BLaER1 treated with 17β-estradiol and CSF1 and Interleukin-3, amounts not matched to agents 10 nM and 100 nM (cell line): ENCODE measurements at regions not wholly inside any gene's neighbourhood (a gene's known extent, or its start where the extent isn't known, plus 50 kb on each side); places are given as distances from the start of the nearest gene placed in this dataset.

Source experiments
- H3K27ac ChIP-seq, 11 experiments: shearing (Covaris generic); formaldehyde crosslinking; 2 replicates each; pipeline ENCODE4 v1.8.1; 2022
- H3K27me3 ChIP-seq, 11 experiments: shearing (Covaris generic); formaldehyde crosslinking; 2 replicates each; pipeline ENCODE4 v1.8.1; 2022
- H3K36me3 ChIP-seq, 11 experiments: shearing (Covaris generic); formaldehyde crosslinking; 2 replicates each; pipeline ENCODE4 v1.8.1; 2022
- H3K4me1 ChIP-seq, 10 experiments: shearing (Covaris generic); formaldehyde crosslinking; 2 replicates each; pipeline ENCODE4 v1.8.1; 2022
- H3K4me2 ChIP-seq, 11 experiments: shearing (Covaris generic); formaldehyde crosslinking; 2 replicates each; pipeline ENCODE4 v1.8.1; 2022
- H3K4me3 ChIP-seq, 10 experiments: shearing (Covaris generic); formaldehyde crosslinking; 2 replicates each; pipeline ENCODE4 v1.8.1; 2022
- H3K9ac ChIP-seq, 11 experiments: shearing (Covaris generic); formaldehyde crosslinking; 2 replicates each; pipeline ENCODE4 v1.8.1; 2022
- H3K9me3 ChIP-seq, 11 experiments: shearing (Covaris generic); formaldehyde crosslinking; replicated peaks in 1 of 11; 2 replicates each; pipeline ENCODE4 v1.8.1; 2022
- H4K20me1 ChIP-seq, 11 experiments: shearing (Covaris generic); formaldehyde crosslinking; 2 replicates each; pipeline ENCODE4 v1.8.1; 2022
- Cebpa-rat ChIP-seq, 11 experiments: shearing (Covaris generic); IDR thresholded peaks; 2 replicates each; pipeline ENCODE4 v1.8.1; 2022

DNA sequence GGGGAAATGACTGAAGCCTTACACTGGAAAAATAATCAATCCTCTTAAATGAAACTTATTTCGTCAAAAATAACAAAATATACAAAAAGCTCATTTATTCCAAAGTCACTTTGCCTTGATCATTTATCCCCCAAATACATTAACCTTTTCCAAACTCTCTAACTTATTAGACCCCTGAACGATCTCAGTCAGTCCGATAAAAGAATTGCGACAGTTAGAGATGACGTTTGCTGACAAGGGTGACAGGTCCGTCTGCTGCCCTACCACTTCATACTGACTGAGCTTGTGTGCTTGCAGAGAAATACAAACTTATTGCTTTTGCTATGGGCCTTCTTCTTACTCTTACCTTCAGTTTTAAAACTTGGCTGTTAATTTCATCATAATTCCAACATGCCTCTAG, 169.7 kb downstream of the ZDHHC21 start:
- no peaks in the 10 kb centered on the region for H3K27me3 ChIP-seq
- no peaks in the 10 kb centered on the region for H3K9me3 ChIP-seq
- H3K9ac ChIP-seq, result no peak overlapping the region
- no peaks in the 10 kb centered on the region for H3K4me1 ChIP-seq
- no peak overlapping the region for H3K4me3 ChIP-seq
- H3K4me2 ChIP-seq, result no peak overlapping the region
- no peak overlapping the region for H3K27ac ChIP-seq
- H4K20me1 ChIP-seq, result no peaks in the 10 kb centered on the region
- H3K36me3 ChIP-seq, result no peaks in the 10 kb centered on the region
- TF ChIP-seq Cebpa-rat (IDR thresholded peaks at IDR 0.05), result no peak

GRCh38 chr9:14522627-14523379, 170.4 kb downstream of the ZDHHC21 start:
- no peaks in the 10 kb centered on the region for H3K36me3 ChIP-seq
- H3K9me3 ChIP-seq, result no peaks in the 10 kb centered on the region
- no peak overlapping the region for H3K4me2 ChIP-seq
- no peaks in the 10 kb centered on the region for H3K4me1 ChIP-seq
- H3K27me3 ChIP-seq, result no peaks in the 10 kb centered on the region
- H3K27ac ChIP-seq, result no peak overlapping the region
- no peak overlapping the region for H3K4me3 ChIP-seq
- no peak overlapping the region for H3K9ac ChIP-seq
- TF ChIP-seq Cebpa-rat (IDR thresholded peaks at IDR 0.05), result no peak
- no peaks in the 10 kb centered on the region for H4K20me1 ChIP-seq

DNA sequence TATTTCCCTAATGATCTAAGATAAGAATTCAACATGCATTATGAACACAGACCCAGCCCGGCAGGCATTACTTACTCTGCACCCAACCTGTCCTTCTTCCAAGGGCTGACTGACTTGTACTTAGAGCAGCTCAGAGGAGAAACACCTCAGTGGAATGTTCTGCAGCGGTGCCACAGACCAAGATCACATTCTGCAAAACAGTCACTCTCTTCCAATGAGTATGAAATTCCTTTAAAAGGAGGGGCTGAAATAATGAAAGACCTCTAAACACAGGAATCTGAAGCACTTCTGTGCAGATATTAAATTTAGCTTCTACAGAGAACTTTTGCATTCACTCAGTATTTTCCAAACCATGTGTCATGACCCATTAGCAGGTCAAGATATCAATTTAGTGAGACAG, 172.9 kb downstream of the ZDHHC21 start:
- H3K27ac ChIP-seq, result no peak overlapping the region
- no peaks in the 10 kb centered on the region for H3K27me3 ChIP-seq
- no peak overlapping the region for H3K4me2 ChIP-seq
- H3K36me3 ChIP-seq, result no peaks in the 10 kb centered on the region
- peaks cover 0 to 13% (median 8%) of the 10 kb centered on the region in 10 experiments; a peak in 13 of 20 replicates for H3K4me1 ChIP-seq
- no peak for TF ChIP-seq Cebpa-rat (IDR thresholded peaks at IDR 0.05)
- H3K4me3 ChIP-seq, result no peak overlapping the region
- no peaks in the 10 kb centered on the region for H4K20me1 ChIP-seq
- H3K9me3 ChIP-seq, result no peaks in the 10 kb centered on the region
- no peak overlapping the region for H3K9ac ChIP-seq

GRCh38 chr9:14517154-14517906, 175.9 kb downstream of the ZDHHC21 start:
- H3K9me3 ChIP-seq, result no peaks in the 10 kb centered on the region
- H3K9ac ChIP-seq, result no peak overlapping the region
- H3K4me2 ChIP-seq, result no peak overlapping the region
- no peaks in the 10 kb centered on the region for H3K36me3 ChIP-seq
- H3K4me1 ChIP-seq, result peaks cover 0 to 16% (median 8%) of the 10 kb centered on the region in 10 experiments; a peak in 13 of 20 replicates
- H3K27ac ChIP-seq, result no peak overlapping the region
- no peak overlapping the region for H3K4me3 ChIP-seq
- TF ChIP-seq Cebpa-rat (IDR thresholded peaks at IDR 0.05), result no peak
- H3K27me3 ChIP-seq, result no peaks in the 10 kb centered on the region
- H4K20me1 ChIP-seq, result no peaks in the 10 kb centered on the region

DNA sequence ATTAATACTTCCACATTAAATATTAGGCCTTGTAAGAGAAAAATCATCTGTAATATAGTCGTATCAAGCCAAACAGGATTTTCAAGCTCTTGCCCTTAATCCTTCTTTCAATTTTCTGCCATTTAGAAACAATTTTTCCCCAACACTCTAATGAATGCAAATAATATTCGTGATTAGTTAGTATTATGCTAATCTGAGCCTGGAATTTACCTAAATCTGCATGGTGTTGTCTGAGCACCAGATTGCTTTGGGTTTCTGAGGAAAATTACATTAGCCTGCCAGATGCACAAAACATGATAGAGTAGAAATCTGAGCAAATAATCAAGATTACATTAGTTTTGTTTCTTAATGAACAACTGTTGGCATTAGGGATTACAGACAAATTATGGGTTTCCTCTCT, 176.6 kb downstream of the ZDHHC21 start:
- Histone ChIP-seq H3K4me2 (no peak overlapping the region), H3K9ac (no peak overlapping the region), H3K27ac (no peak overlapping the region), H4K20me1 (no peaks in the 10 kb centered on the region), H3K4me1 (peaks cover 0 to 16% (median 8%) of the 10 kb centered on the region in 10 experiments; a peak in 13 of 20 replicates), H3K9me3 (no peaks in the 10 kb centered on the region), H3K4me3 (no peak overlapping the region), H3K36me3 (no peaks in the 10 kb centered on the region), H3K27me3 (no peaks in the 10 kb centered on the region)
- TF ChIP-seq Cebpa-rat (IDR thresholded peaks at IDR 0.05), result no peak

GRCh38 chr9:14515571-14516198, 177.5 kb downstream of the ZDHHC21 start:
- peaks cover 0 to 16% (median 8%) of the 10 kb centered on the region in 10 experiments; a peak in 13 of 20 replicates for H3K4me1 ChIP-seq
- H3K4me3 ChIP-seq, result no peak overlapping the region
- H3K9me3 ChIP-seq, result no peaks in the 10 kb centered on the region
- peak overlapping the region in 8 of 11 experiments; percentile 6 to 51 (median 38); a peak in 12 of 22 replicates for H3K4me2 ChIP-seq
- H3K9ac ChIP-seq, result no peak overlapping the region
- H3K27me3 ChIP-seq, result no peaks in the 10 kb centered on the region
- TF ChIP-seq Cebpa-rat (IDR thresholded peaks at IDR 0.05), result no peak
- no peak overlapping the region for H3K27ac ChIP-seq
- H3K36me3 ChIP-seq, result no peaks in the 10 kb centered on the region
- H4K20me1 ChIP-seq, result no peaks in the 10 kb centered on the region

DNA sequence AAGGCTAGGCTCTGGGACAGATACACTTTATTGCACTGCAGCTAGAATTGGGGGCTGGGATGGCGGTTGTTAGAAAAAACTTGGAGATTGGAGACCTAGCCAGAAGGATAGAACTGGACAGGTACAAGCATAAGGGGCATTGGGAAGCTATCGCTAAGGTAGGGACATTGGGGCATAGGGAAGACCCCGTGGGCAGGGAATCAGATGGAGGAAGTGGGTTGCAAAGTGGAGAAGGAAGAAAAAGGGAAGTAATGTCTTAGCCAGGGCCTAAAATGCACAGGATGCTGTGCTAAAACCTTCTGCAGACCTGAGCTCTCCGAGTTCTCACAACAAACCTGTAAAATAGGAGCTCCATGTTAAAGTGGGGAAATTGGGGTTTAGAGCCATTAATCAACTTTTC, 178.2 kb downstream of the ZDHHC21 start:
- no peaks in the 10 kb centered on the region for H3K36me3 ChIP-seq
- no peak overlapping the region for H3K4me3 ChIP-seq
- H4K20me1 ChIP-seq, result no peaks in the 10 kb centered on the region
- peaks cover 0 to 16% (median 8%) of the 10 kb centered on the region in 10 experiments; a peak in 13 of 20 replicates for H3K4me1 ChIP-seq
- H3K27ac ChIP-seq, result no peak overlapping the region
- no peaks in the 10 kb centered on the region for H3K27me3 ChIP-seq
- TF ChIP-seq Cebpa-rat (IDR thresholded peaks at IDR 0.05), result no peak
- H3K4me2 ChIP-seq, result peak overlapping the region in 4 of 11 experiments; percentile 25 to 49 (median 38); a peak in 3 of 22 replicates
- H3K9me3 ChIP-seq, result no peaks in the 10 kb centered on the region
- H3K9ac ChIP-seq, result no peak overlapping the region

DNA sequence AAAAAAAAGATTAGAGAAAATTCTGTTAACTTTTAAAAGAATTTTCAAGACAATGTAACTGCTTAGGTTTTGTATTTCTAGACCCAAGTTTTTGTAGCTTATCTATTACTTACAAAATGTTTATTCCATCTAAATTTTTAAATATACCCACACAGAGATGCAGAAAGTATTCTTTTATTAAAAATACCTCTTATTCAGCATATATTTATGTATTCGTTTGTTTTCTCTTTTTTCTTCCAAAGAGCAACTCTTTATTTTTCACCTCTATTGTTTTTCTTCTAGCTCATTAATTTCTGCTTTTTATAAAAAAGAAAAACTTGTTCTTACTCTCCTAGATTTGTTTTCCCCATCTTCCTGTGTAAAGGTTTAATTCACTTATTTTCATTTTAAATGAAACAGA, 180.3 kb downstream of the ZDHHC21 start:
- Histone ChIP-seq H3K4me3 (no peak overlapping the region), H3K4me1 (peaks cover 0 to 16% (median 8%) of the 10 kb centered on the region in 10 experiments; a peak in 13 of 20 replicates), H3K9ac (no peak overlapping the region), H3K27ac (no peak overlapping the region), H3K9me3 (no peaks in the 10 kb centered on the region), H4K20me1 (no peaks in the 10 kb centered on the region), H3K27me3 (no peaks in the 10 kb centered on the region), H3K4me2 (no peak overlapping the region), H3K36me3 (no peaks in the 10 kb centered on the region)
- TF ChIP-seq Cebpa-rat (IDR thresholded peaks at IDR 0.05), result no peak

DNA sequence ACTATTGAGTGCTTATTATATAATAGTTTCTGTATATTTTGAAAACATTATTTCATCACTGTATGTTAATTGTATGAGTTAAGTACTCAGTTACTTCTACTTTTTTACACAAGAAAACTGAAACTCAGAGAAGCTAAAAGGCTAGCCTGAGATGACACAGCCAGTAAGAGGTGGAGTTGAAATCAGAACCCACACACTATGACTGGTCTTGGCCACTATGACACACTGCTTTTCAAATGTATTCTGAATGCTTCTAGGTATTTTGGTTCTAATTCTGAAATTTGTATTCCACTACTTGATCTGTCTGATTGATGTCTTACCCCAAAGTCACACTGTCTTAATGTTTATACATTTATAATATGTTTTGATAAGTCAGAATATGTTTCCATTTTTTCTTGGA, 181.8 kb downstream of the ZDHHC21 start:
- no peak for TF ChIP-seq Cebpa-rat (IDR thresholded peaks at IDR 0.05)
- H4K20me1 ChIP-seq, result no peaks in the 10 kb centered on the region
- peaks cover 0 to 14% (median 8%) of the 10 kb centered on the region in 10 experiments; a peak in 13 of 20 replicates for H3K4me1 ChIP-seq
- no peaks in the 10 kb centered on the region for H3K27me3 ChIP-seq
- no peak overlapping the region for H3K4me3 ChIP-seq
- no peak overlapping the region for H3K9ac ChIP-seq
- no peaks in the 10 kb centered on the region for H3K9me3 ChIP-seq
- H3K27ac ChIP-seq, result no peak overlapping the region
- no peaks in the 10 kb centered on the region for H3K36me3 ChIP-seq
- no peak overlapping the region for H3K4me2 ChIP-seq
